ENCODE measurements at regions not wholly inside any gene's neighbourhood (a gene's known extent, or its start where the extent isn't known, plus 50 kb on each side); places are given as distances from the start of the nearest gene placed in this dataset.

DNA sequence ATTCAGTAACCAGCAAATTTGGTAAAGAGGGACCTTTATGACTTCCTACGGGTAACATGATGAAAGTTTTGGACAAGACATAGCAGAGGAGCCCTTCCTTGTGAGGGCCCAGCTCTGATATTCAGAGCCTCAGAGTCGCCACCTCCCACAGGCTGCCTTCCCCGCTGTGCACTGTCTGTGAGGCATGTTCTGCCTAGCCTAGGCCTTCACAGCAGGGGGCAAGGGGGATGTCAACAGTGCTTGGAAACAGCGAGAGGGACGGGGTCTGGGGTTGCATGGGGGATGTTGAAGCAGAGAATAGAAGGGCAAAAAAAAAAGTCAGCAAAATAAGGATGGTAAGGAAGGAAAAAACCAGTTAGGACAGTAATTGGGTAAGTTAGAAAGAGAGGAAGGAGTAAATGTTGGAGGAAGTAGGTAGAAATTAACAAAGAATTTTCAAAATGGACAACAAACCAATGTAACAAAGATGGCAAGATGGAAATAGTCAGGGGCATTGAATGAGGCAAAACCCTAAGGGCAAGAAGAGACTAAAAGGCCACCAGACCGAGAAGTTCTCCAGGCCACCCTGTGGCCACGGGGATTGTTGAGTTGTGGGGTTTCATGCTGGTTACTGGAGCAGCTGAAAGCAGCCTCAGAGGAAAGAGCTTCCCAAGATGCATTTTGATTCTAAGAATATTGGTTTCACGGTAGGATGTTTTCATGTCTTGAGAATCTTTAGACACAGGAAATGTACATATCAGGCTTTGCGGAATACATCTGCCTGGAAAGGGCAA, 139.8 kb downstream of the LY86 start:
- Histone ChIP-seq H3K9ac (ENCODE audit: low read length) (no peak overlapping the region), H3K9me3 (ENCODE audit: low read length) (no peaks in the 10 kb centered on the region), H3K27ac (ENCODE audit: low read depth, low read length) (no peak overlapping the region), H3K36me3 (ENCODE audit: insufficient read depth, low read length) (no peaks in the 10 kb centered on the region), H3K4me3 (ENCODE audit: low read depth in 1 of 2, low read length in 2 of 2) (no peak overlapping the region), H3K27me3 (ENCODE audit: control insufficient read depth in 1 of 2, insufficient read depth in 2 of 2, low read length in 2 of 2) (no peaks in the 10 kb centered on the region), H3K4me1 (ENCODE audit: insufficient read depth, low read length) (peaks cover 16% of the 10 kb centered on the region)

DNA sequence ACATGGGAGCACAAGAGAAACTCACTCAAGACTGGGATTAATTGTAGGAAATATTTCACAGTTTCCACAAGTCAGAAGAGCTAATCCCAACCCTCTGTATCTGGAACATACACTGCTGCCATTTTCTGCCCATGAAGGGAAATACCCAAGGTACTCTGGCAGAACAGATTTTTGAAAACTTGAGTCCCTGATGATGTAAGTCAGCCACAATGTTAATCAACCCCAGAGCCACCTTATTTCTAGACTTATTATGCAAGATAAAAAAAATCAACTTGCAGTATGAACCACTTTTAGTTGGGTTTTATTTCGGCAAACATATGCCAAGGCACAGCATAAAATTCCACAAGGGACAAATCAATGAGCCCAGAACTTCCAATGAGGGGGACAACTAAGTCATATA, 141.5 kb downstream of the LY86 start:
- Histone ChIP-seq H3K4me1 (ENCODE audit: insufficient read depth, low read length) (peaks cover 5% of the 10 kb centered on the region), H3K9ac (ENCODE audit: low read length) (no peak overlapping the region), H3K27me3 (ENCODE audit: control insufficient read depth in 1 of 2, insufficient read depth in 2 of 2, low read length in 2 of 2) (no peaks in the 10 kb centered on the region), H3K36me3 (ENCODE audit: insufficient read depth, low read length) (no peaks in the 10 kb centered on the region), H3K9me3 (ENCODE audit: low read length) (no peaks in the 10 kb centered on the region), H3K27ac (ENCODE audit: low read depth, low read length) (no peak overlapping the region), H3K4me3 (ENCODE audit: low read depth in 1 of 2, low read length in 2 of 2) (no peak overlapping the region)

GRCh38 chr6:6730831-6731230, 142.3 kb downstream of the LY86 start:
- no peaks in the 10 kb centered on the region for H3K36me3 ChIP-seq (ENCODE audit: insufficient read depth, low read length)
- H3K4me1 ChIP-seq (ENCODE audit: insufficient read depth, low read length) = no peaks in the 10 kb centered on the region
- no peaks in the 10 kb centered on the region for H3K9me3 ChIP-seq (ENCODE audit: low read length)
- H3K4me3 ChIP-seq (ENCODE audit: low read depth in 1 of 2, low read length in 2 of 2) = no peak overlapping the region
- no peak overlapping the region for H3K27ac ChIP-seq (ENCODE audit: low read depth, low read length)
- H3K9ac ChIP-seq (ENCODE audit: low read length) = no peak overlapping the region
- no peaks in the 10 kb centered on the region for H3K27me3 ChIP-seq (ENCODE audit: control insufficient read depth in 1 of 2, insufficient read depth in 2 of 2, low read length in 2 of 2)

- H3K4me3 ChIP-seq (ENCODE audit: low read depth in 1 of 2, low read length in 2 of 2) = no peak overlapping the region
- H3K27me3 ChIP-seq (ENCODE audit: control insufficient read depth in 1 of 2, insufficient read depth in 2 of 2, low read length in 2 of 2) = no peaks in the 10 kb centered on the region
- H3K9ac ChIP-seq (ENCODE audit: low read length) = no peak overlapping the region
- no peaks in the 10 kb centered on the region for H3K4me1 ChIP-seq (ENCODE audit: insufficient read depth, low read length)
- no peaks in the 10 kb centered on the region for H3K9me3 ChIP-seq (ENCODE audit: low read length)
- H3K36me3 ChIP-seq (ENCODE audit: insufficient read depth, low read length) = no peaks in the 10 kb centered on the region
- H3K27ac ChIP-seq (ENCODE audit: low read depth, low read length) = no peak overlapping the region
Measured at GRCh38 chr6:6734479-6735465, 146.3 kb downstream of the LY86 start.

- H3K27me3 ChIP-seq (ENCODE audit: control insufficient read depth in 1 of 2, insufficient read depth in 2 of 2, low read length in 2 of 2) = no peaks in the 10 kb centered on the region
- H3K4me3 ChIP-seq (ENCODE audit: low read depth in 1 of 2, low read length in 2 of 2) = peak overlapping the region; percentile 28 to 45
- no peaks in the 10 kb centered on the region for H3K9me3 ChIP-seq (ENCODE audit: low read length)
- no peak overlapping the region for H3K9ac ChIP-seq (ENCODE audit: low read length)
- H3K36me3 ChIP-seq (ENCODE audit: insufficient read depth, low read length) = no peaks in the 10 kb centered on the region
- H3K27ac ChIP-seq (ENCODE audit: low read depth, low read length) = peak overlapping the region; percentile 39
- H3K4me1 ChIP-seq (ENCODE audit: insufficient read depth, low read length) = no peaks in the 10 kb centered on the region
Measured at GRCh38 chr6:6736791-6737654, 148.5 kb downstream of the LY86 start.

- Histone ChIP-seq H3K4me3 (ENCODE audit: low read depth in 1 of 2, low read length in 2 of 2) (peak overlapping the region; percentile 28 to 45), H3K9ac (ENCODE audit: low read length) (no peak overlapping the region), H3K4me1 (ENCODE audit: insufficient read depth, low read length) (no peaks in the 10 kb centered on the region), H3K36me3 (ENCODE audit: insufficient read depth, low read length) (no peaks in the 10 kb centered on the region), H3K9me3 (ENCODE audit: low read length) (no peaks in the 10 kb centered on the region), H3K27ac (ENCODE audit: low read depth, low read length) (peak overlapping the region; percentile 39), H3K27me3 (ENCODE audit: control insufficient read depth in 1 of 2, insufficient read depth in 2 of 2, low read length in 2 of 2) (no peaks in the 10 kb centered on the region)
Measured at GRCh38 chr6:6737671-6738070, 149.2 kb downstream of the LY86 start.

DNA sequence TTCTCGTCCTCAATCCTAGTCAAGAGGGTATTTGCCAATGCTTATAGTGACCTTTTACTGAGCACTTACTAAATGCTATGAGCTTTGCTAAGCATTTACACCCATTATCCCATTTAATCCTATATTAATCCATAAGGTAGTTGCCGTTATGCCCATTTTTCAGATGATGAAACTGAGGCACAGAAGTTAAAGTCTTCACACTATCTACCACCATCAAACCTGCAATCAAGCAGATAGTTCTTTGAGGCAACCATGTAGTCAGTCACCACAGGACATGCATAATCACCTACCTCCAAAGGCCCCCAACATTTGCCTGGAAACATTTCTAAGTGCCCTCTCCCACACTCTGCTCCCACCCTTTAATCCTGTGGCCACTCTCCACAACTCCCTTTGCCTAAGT, 149.6 kb downstream of the LY86 start:
- Histone ChIP-seq H3K4me3 (ENCODE audit: low read depth in 1 of 2, low read length in 2 of 2) (no peak overlapping the region), H3K36me3 (ENCODE audit: insufficient read depth, low read length) (no peaks in the 10 kb centered on the region), H3K27me3 (ENCODE audit: control insufficient read depth in 1 of 2, insufficient read depth in 2 of 2, low read length in 2 of 2) (no peaks in the 10 kb centered on the region), H3K9me3 (ENCODE audit: low read length) (no peaks in the 10 kb centered on the region), H3K4me1 (ENCODE audit: insufficient read depth, low read length) (no peaks in the 10 kb centered on the region), H3K27ac (ENCODE audit: low read depth, low read length) (no peak overlapping the region), H3K9ac (ENCODE audit: low read length) (no peak overlapping the region)

- H3K4me1 ChIP-seq (ENCODE audit: insufficient read depth, low read length) = no peaks in the 10 kb centered on the region
Measured at GRCh38 chr6:6738922-6739716, 150.6 kb downstream of the LY86 start.

GRCh38 chr6:6740595-6740994, 152.1 kb downstream of the LY86 start:
- Histone ChIP-seq H3K27ac (ENCODE audit: low read depth, low read length) (no peak overlapping the region), H3K27me3 (ENCODE audit: control insufficient read depth in 1 of 2, insufficient read depth in 2 of 2, low read length in 2 of 2) (no peaks in the 10 kb centered on the region), H3K4me1 (ENCODE audit: insufficient read depth, low read length) (no peaks in the 10 kb centered on the region), H3K4me3 (ENCODE audit: low read depth in 1 of 2, low read length in 2 of 2) (no peak overlapping the region), H3K9ac (ENCODE audit: low read length) (no peak overlapping the region), H3K9me3 (ENCODE audit: low read length) (no peaks in the 10 kb centered on the region), H3K36me3 (ENCODE audit: insufficient read depth, low read length) (no peaks in the 10 kb centered on the region)

More at GRCh38 chr6:6738922-6739716, 150.6 kb downstream of the LY86 start:
- H3K27ac ChIP-seq (ENCODE audit: low read depth, low read length) = no peak overlapping the region
- H3K36me3 ChIP-seq (ENCODE audit: insufficient read depth, low read length) = no peaks in the 10 kb centered on the region
- H3K9ac ChIP-seq (ENCODE audit: low read length) = no peak overlapping the region
- H3K9me3 ChIP-seq (ENCODE audit: low read length) = no peaks in the 10 kb centered on the region
- no peaks in the 10 kb centered on the region for H3K27me3 ChIP-seq (ENCODE audit: control insufficient read depth in 1 of 2, insufficient read depth in 2 of 2, low read length in 2 of 2)
- H3K4me3 ChIP-seq (ENCODE audit: low read depth in 1 of 2, low read length in 2 of 2) = no peak overlapping the region

DNA sequence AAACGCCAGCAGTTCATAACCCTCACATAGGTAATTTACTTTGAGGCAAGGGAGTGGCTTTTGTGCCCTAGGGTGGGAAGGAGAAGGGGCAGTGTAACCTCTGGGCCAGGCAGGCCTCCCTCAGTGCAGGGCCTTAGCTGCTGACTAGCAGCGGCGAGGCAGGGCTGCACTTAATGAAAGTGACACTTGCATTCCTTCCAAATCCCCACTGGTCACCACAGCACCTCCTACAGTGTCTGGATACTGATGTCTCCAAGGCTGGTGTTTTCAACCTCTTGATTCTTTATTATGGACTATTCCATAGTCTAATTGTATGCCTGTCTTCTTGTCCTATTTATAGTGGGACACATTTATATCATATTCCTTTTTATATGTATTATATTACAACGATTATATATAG, 152.7 kb downstream of the LY86 start:
- Histone ChIP-seq H3K4me3 (ENCODE audit: low read depth in 1 of 2, low read length in 2 of 2) (no peak overlapping the region), H3K4me1 (ENCODE audit: insufficient read depth, low read length) (no peaks in the 10 kb centered on the region), H3K27ac (ENCODE audit: low read depth, low read length) (no peak overlapping the region)

More for the DNA sequence above, 152.7 kb downstream of the LY86 start:
- Histone ChIP-seq H3K27me3 (ENCODE audit: control insufficient read depth in 1 of 2, insufficient read depth in 2 of 2, low read length in 2 of 2) (no peaks in the 10 kb centered on the region), H3K9ac (ENCODE audit: low read length) (no peak overlapping the region), H3K9me3 (ENCODE audit: low read length) (no peaks in the 10 kb centered on the region), H3K36me3 (ENCODE audit: insufficient read depth, low read length) (no peaks in the 10 kb centered on the region)
